ENCODE measurements at regions not wholly inside any gene's neighbourhood (a gene's known extent, or its start where the extent isn't known, plus 50 kb on each side); places are given as distances from the start of the nearest gene placed in this dataset.

- H3K27me3 ChIP-seq (ENCODE audit: control insufficient read depth in 3 of 3, insufficient read depth in 3 of 3, low read depth in 1 of 3, low read length in 3 of 3), result no peaks in the 10 kb centered on the region
- H2AFZ ChIP-seq (ENCODE audit: low read length), result no peak overlapping the region
These were observed 898.8 kb downstream of the NTRK3 start for GRCh38 chr15:87357637-87358313.

GRCh38 chr15:87355946-87356345, 900.6 kb downstream of the NTRK3 start:
- no CpG with 5 or more reads among the region's 1 CpG for WGBS, 2 donors (ENCODE audit: extremely low coverage in 2 of 2, insufficient read length in 2 of 2, insufficient replicate concordance in 1 of 2)
- Histone ChIP-seq H2BK120ac (ENCODE audit: low read depth, low read length) (no peak overlapping the region), H3K79me1 (ENCODE audit: low read depth, low read length) (no peaks in the 10 kb centered on the region), H2BK5ac (ENCODE audit: low read length) (no peak overlapping the region), H3K36me3 (replicated peaks in 1 of 2; ENCODE audit: control insufficient read depth in 2 of 2, insufficient read depth in 2 of 2, low read length in 2 of 2) (no peaks in the 10 kb centered on the region), H4K91ac (ENCODE audit: low read depth, low read length, poor library complexity) (no peak overlapping the region), H2AK5ac (ENCODE audit: low read depth, low read length) (no peak overlapping the region), H2BK12ac (ENCODE audit: low read length) (no peak overlapping the region), H3K27ac (replicated peaks; ENCODE audit: low read length) (no peak overlapping the region), H3K27me3 (ENCODE audit: control insufficient read depth in 3 of 3, insufficient read depth in 3 of 3, low read depth in 1 of 3, low read length in 3 of 3) (no peaks in the 10 kb centered on the region), H4K8ac (ENCODE audit: low read depth, low read length) (no peak overlapping the region), H3K4me2 (ENCODE audit: insufficient read depth, low read length, poor library complexity, severe bottlenecking) (no peak overlapping the region), H3K14ac (ENCODE audit: low read length) (no peak overlapping the region), H3K9me3 (replicated peaks in 1 of 2; ENCODE audit: control insufficient read depth in 2 of 2, insufficient read depth in 1 of 2, low read depth in 1 of 2, low read length in 2 of 2) (no peaks in the 10 kb centered on the region), H2BK15ac (ENCODE audit: low read length) (no peak overlapping the region), H3K4me3 (ENCODE audit: low read length in 2 of 2) (no peak overlapping the region), H3K4ac (ENCODE audit: low read length) (no peak overlapping the region), H3K9ac (ENCODE audit: low read depth, low read length, poor library complexity) (no peak overlapping the region), H2AFZ (ENCODE audit: low read length) (no peak overlapping the region), H3K23ac (ENCODE audit: low read depth, low read length, poor library complexity) (no peak overlapping the region), H3K4me1 (ENCODE audit: control insufficient read depth in 2 of 2, insufficient read depth in 1 of 2, low read depth in 1 of 2, low read length in 2 of 2) (peaks cover 0 to 3% of the 10 kb centered on the region in 2 donors), H3K18ac (ENCODE audit: low read length) (no peak overlapping the region)
- no peak for DNase-seq (ENCODE audit: low spot score)

More at GRCh38 chr15:87357637-87358313, 898.8 kb downstream of the NTRK3 start:
- no peak overlapping the region for H3K27ac ChIP-seq (replicated peaks; ENCODE audit: low read length)
- H3K4me2 ChIP-seq (ENCODE audit: insufficient read depth, low read length, poor library complexity, severe bottlenecking), result no peak overlapping the region
- no peak overlapping the region for H2BK12ac ChIP-seq (ENCODE audit: low read length)
- H2BK15ac ChIP-seq (ENCODE audit: low read length), result no peak overlapping the region
- H2BK120ac ChIP-seq (ENCODE audit: low read depth, low read length), result no peak overlapping the region
- no peak overlapping the region for H4K8ac ChIP-seq (ENCODE audit: low read depth, low read length)
- no peak overlapping the region for H2BK5ac ChIP-seq (ENCODE audit: low read length)
- H3K79me1 ChIP-seq (ENCODE audit: low read depth, low read length), result no peaks in the 10 kb centered on the region
- no peaks in the 10 kb centered on the region for H3K36me3 ChIP-seq (replicated peaks in 1 of 2; ENCODE audit: control insufficient read depth in 2 of 2, insufficient read depth in 2 of 2, low read length in 2 of 2)
- no peak overlapping the region for H2AK5ac ChIP-seq (ENCODE audit: low read depth, low read length)
- no peak overlapping the region for H3K4ac ChIP-seq (ENCODE audit: low read length)
- H3K18ac ChIP-seq (ENCODE audit: low read length), result no peak overlapping the region
- no peak for DNase-seq (ENCODE audit: low spot score)
- no peak overlapping the region for H3K4me3 ChIP-seq (ENCODE audit: low read length in 2 of 2)
- no peak overlapping the region for H4K91ac ChIP-seq (ENCODE audit: low read depth, low read length, poor library complexity)
- H3K23ac ChIP-seq (ENCODE audit: low read depth, low read length, poor library complexity), result no peak overlapping the region
- no CpG with 5 or more reads among the region's 3 CpGs for WGBS, 2 donors (ENCODE audit: extremely low coverage in 2 of 2, insufficient read length in 2 of 2, insufficient replicate concordance in 1 of 2)
- H3K4me1 ChIP-seq (ENCODE audit: control insufficient read depth in 2 of 2, insufficient read depth in 1 of 2, low read depth in 1 of 2, low read length in 2 of 2), result peaks cover 0 to 1% of the 10 kb centered on the region in 2 donors
- no peaks in the 10 kb centered on the region for H3K9me3 ChIP-seq (replicated peaks in 1 of 2; ENCODE audit: control insufficient read depth in 2 of 2, insufficient read depth in 1 of 2, low read depth in 1 of 2, low read length in 2 of 2)
- no peak overlapping the region for H3K9ac ChIP-seq (ENCODE audit: low read depth, low read length, poor library complexity)
- no peak overlapping the region for H3K14ac ChIP-seq (ENCODE audit: low read length)

GRCh38 chr15:87354661-87355410, 901.7 kb downstream of the NTRK3 start:
- Histone ChIP-seq H2AFZ (ENCODE audit: low read length) (no peak overlapping the region), H3K18ac (ENCODE audit: low read length) (no peak overlapping the region), H3K36me3 (replicated peaks in 1 of 2; ENCODE audit: control insufficient read depth in 2 of 2, insufficient read depth in 2 of 2, low read length in 2 of 2) (no peaks in the 10 kb centered on the region), H3K4me2 (ENCODE audit: insufficient read depth, low read length, poor library complexity, severe bottlenecking) (no peak overlapping the region), H3K4ac (ENCODE audit: low read length) (no peak overlapping the region), H2BK15ac (ENCODE audit: low read length) (no peak overlapping the region), H2BK5ac (ENCODE audit: low read length) (no peak overlapping the region), H3K4me3 (ENCODE audit: low read length in 2 of 2) (no peak overlapping the region), H4K8ac (ENCODE audit: low read depth, low read length) (no peak overlapping the region), H2BK12ac (ENCODE audit: low read length) (no peak overlapping the region), H3K9ac (ENCODE audit: low read depth, low read length, poor library complexity) (no peak overlapping the region), H2BK120ac (ENCODE audit: low read depth, low read length) (no peak overlapping the region), H3K23ac (ENCODE audit: low read depth, low read length, poor library complexity) (no peak overlapping the region), H3K9me3 (replicated peaks in 1 of 2; ENCODE audit: control insufficient read depth in 2 of 2, insufficient read depth in 1 of 2, low read depth in 1 of 2, low read length in 2 of 2) (no peaks in the 10 kb centered on the region), H3K27me3 (ENCODE audit: control insufficient read depth in 3 of 3, insufficient read depth in 3 of 3, low read depth in 1 of 3, low read length in 3 of 3) (no peaks in the 10 kb centered on the region), H3K4me1 (ENCODE audit: control insufficient read depth in 2 of 2, insufficient read depth in 1 of 2, low read depth in 1 of 2, low read length in 2 of 2) (peaks cover 0 to 3% of the 10 kb centered on the region in 2 donors), H3K79me1 (ENCODE audit: low read depth, low read length) (no peaks in the 10 kb centered on the region), H3K14ac (ENCODE audit: low read length) (no peak overlapping the region), H3K27ac (replicated peaks; ENCODE audit: low read length) (no peak overlapping the region), H2AK5ac (ENCODE audit: low read depth, low read length) (no peak overlapping the region), H4K91ac (ENCODE audit: low read depth, low read length, poor library complexity) (no peak overlapping the region)
- no CpG with 5 or more reads among the region's 3 CpGs for WGBS, 2 donors (ENCODE audit: extremely low coverage in 2 of 2, insufficient read length in 2 of 2, insufficient replicate concordance in 1 of 2)
- no peak for DNase-seq (ENCODE audit: low spot score)

GRCh38 chr15:87349181-87349580, 907.4 kb downstream of the NTRK3 start:
- H3K18ac ChIP-seq (ENCODE audit: low read length), result no peak overlapping the region
- H2BK5ac ChIP-seq (ENCODE audit: low read length), result no peak overlapping the region
- no peak overlapping the region for H3K4me2 ChIP-seq (ENCODE audit: insufficient read depth, low read length, poor library complexity, severe bottlenecking)
- no peaks in the 10 kb centered on the region for H3K36me3 ChIP-seq (replicated peaks in 1 of 2; ENCODE audit: control insufficient read depth in 2 of 2, insufficient read depth in 2 of 2, low read length in 2 of 2)
- no peaks in the 10 kb centered on the region for H3K27me3 ChIP-seq (ENCODE audit: control insufficient read depth in 3 of 3, insufficient read depth in 3 of 3, low read depth in 1 of 3, low read length in 3 of 3)
- no peaks in the 10 kb centered on the region for H3K79me1 ChIP-seq (ENCODE audit: low read depth, low read length)
- DNase-seq (ENCODE audit: low spot score), result no peak
- H3K9ac ChIP-seq (ENCODE audit: low read depth, low read length, poor library complexity), result no peak overlapping the region
- H3K4ac ChIP-seq (ENCODE audit: low read length), result no peak overlapping the region
- no peak overlapping the region for H2BK15ac ChIP-seq (ENCODE audit: low read length)
- H4K8ac ChIP-seq (ENCODE audit: low read depth, low read length), result no peak overlapping the region
- no peak overlapping the region for H2BK12ac ChIP-seq (ENCODE audit: low read length)
- H2AFZ ChIP-seq (ENCODE audit: low read length), result no peak overlapping the region
- H3K4me1 ChIP-seq (ENCODE audit: control insufficient read depth in 2 of 2, insufficient read depth in 1 of 2, low read depth in 1 of 2, low read length in 2 of 2), result peaks cover 2% of the 10 kb centered on the region in 2 donors
- H3K23ac ChIP-seq (ENCODE audit: low read depth, low read length, poor library complexity), result no peak overlapping the region
- no peak overlapping the region for H3K4me3 ChIP-seq (ENCODE audit: low read length in 2 of 2)
- no peak overlapping the region for H3K14ac ChIP-seq (ENCODE audit: low read length)
- H3K9me3 ChIP-seq (replicated peaks in 1 of 2; ENCODE audit: control insufficient read depth in 2 of 2, insufficient read depth in 1 of 2, low read depth in 1 of 2, low read length in 2 of 2), result no peaks in the 10 kb centered on the region
- WGBS, 2 donors (ENCODE audit: extremely low coverage in 2 of 2, insufficient read length in 2 of 2, insufficient replicate concordance in 1 of 2), result no CpG with 5 or more reads among the region's 2 CpGs
- no peak overlapping the region for H2BK120ac ChIP-seq (ENCODE audit: low read depth, low read length)
- H3K27ac ChIP-seq (replicated peaks; ENCODE audit: low read length), result no peak overlapping the region
- no peak overlapping the region for H4K91ac ChIP-seq (ENCODE audit: low read depth, low read length, poor library complexity)
- H2AK5ac ChIP-seq (ENCODE audit: low read depth, low read length), result no peak overlapping the region

All from neuronal stem cell (in vitro differentiated cells).